ENCODE measurements at regions not wholly inside any gene's neighbourhood (a gene's known extent, or its start where the extent isn't known, plus 50 kb on each side); places are given as distances from the start of the nearest gene placed in this dataset.

DNA sequence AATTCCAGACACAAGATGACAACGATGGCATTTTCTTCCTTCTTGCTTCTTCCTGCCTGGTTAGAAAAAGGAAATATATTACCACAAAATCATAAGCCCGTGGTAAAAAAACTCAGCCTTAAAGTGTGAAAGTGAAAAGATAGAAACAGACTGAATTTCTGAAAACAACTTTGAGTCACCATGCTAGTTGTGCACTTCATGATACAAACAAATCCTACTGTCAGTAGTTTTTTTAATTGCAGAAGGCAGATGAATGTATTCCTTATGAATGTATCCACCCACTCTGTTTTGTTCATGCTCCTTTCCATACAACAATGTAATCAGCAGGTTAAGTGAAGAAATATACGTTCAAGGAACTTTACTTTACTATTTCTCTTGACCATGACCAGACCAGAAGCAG, 1144.7 kb downstream of the OTOL1 start:
- intact Hi-C loops (cut with micrococcal nuclease; ENCODE audit: unreplicated experiment): no loop called here
- Histone ChIP-seq H3K79me2 (ENCODE audit: insufficient read depth, low read depth, low read length) (no peaks in the 10 kb centered on the region), H3K36me3 (ENCODE audit: insufficient read depth, low read length) (no peaks in the 10 kb centered on the region), H4K20me1 (ENCODE audit: insufficient read depth, low read length) (no peaks in the 10 kb centered on the region), H3K4me1 (ENCODE audit: insufficient read depth, low read length, poor library complexity, severe bottlenecking) (no peaks in the 10 kb centered on the region), H3K9me2 (ENCODE audit: insufficient read depth, low read length) (no peaks in the 10 kb centered on the region), H3K9me3 (ENCODE audit: low read length) (no peaks in the 10 kb centered on the region), H3K27ac (ENCODE audit: low read depth, low read length, poor library complexity, severe bottlenecking) (no peak overlapping the region), H2AFZ (ENCODE audit: low read length) (no peak overlapping the region), H3K4me2 (ENCODE audit: low read length) (no peak overlapping the region), H3K4me3 (ENCODE audit: low read depth, low read length, poor library complexity, severe bottlenecking) (no peak overlapping the region)
- CTCF ChIA-PET (ENCODE audit: unreplicated experiment): no interaction called here
- POLR2A ChIA-PET: interaction anchor here (0.6 kb wide), 1 partner anchor 60 kb away, joined by 4 read pairs; no protein-coding TSS in a partner anchor
- DNase-seq (ENCODE audit: low spot score): no peak
- no peak for TF ChIP-seq EZH2phosphoT487 (IDR thresholded peaks at IDR 0.05; ENCODE audit: borderline replicate concordance, low read depth, low read length)
- TF ChIP-seq, protein P1, sequence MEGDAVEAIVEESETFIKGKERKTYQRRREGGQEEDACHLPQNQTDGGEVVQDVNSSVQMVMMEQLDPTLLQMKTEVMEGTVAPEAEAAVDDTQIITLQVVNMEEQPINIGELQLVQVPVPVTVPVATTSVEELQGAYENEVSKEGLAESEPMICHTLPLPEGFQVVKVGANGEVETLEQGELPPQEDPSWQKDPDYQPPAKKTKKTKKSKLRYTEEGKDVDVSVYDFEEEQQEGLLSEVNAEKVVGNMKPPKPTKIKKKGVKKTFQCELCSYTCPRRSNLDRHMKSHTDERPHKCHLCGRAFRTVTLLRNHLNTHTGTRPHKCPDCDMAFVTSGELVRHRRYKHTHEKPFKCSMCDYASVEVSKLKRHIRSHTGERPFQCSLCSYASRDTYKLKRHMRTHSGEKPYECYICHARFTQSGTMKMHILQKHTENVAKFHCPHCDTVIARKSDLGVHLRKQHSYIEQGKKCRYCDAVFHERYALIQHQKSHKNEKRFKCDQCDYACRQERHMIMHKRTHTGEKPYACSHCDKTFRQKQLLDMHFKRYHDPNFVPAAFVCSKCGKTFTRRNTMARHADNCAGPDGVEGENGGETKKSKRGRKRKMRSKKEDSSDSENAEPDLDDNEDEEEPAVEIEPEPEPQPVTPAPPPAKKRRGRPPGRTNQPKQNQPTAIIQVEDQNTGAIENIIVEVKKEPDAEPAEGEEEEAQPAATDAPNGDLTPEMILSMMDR (conservative IDR thresholded peaks at IDR 0.05; ENCODE audit: low read length): no peak
- no TSS peak for BruUV-seq (replicated peaks)

DNA sequence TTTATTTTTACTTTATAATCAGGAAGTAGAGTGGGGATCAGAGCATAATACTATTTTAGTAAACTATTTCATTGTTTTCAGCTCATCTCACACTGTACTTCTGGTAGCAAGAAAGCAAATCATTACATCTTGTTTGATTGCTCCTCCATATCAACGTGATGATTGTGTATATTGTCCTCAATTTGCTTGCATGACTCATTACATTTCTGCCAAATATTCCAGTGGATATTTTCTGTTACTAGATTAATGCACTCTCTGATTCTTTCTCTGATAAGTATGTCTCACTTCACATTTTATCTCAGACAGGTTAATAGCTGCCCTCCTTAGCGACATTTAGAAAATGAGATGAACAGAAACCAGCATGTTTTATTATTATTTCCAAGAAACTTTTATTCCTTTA, 1145.3 kb downstream of the OTOL1 start:
- H3K79me2 ChIP-seq (ENCODE audit: insufficient read depth, low read depth, low read length): no peaks in the 10 kb centered on the region
- no peaks in the 10 kb centered on the region for H3K36me3 ChIP-seq (ENCODE audit: insufficient read depth, low read length)
- no peaks in the 10 kb centered on the region for H4K20me1 ChIP-seq (ENCODE audit: insufficient read depth, low read length)
- BruUV-seq (replicated peaks): no TSS peak
- H3K9me2 ChIP-seq (ENCODE audit: insufficient read depth, low read length): no peaks in the 10 kb centered on the region
- no peak for DNase-seq (ENCODE audit: low spot score)
- H3K4me1 ChIP-seq (ENCODE audit: insufficient read depth, low read length, poor library complexity, severe bottlenecking): no peaks in the 10 kb centered on the region
- no peaks in the 10 kb centered on the region for H3K9me3 ChIP-seq (ENCODE audit: low read length)
- H3K4me3 ChIP-seq (ENCODE audit: low read depth, low read length, poor library complexity, severe bottlenecking): no peak overlapping the region
- TF ChIP-seq EZH2phosphoT487 (IDR thresholded peaks at IDR 0.05; ENCODE audit: borderline replicate concordance, low read depth, low read length): no peak
- TF ChIP-seq, protein P1 (conservative IDR thresholded peaks at IDR 0.05; ENCODE audit: low read length): no peak
- H2AFZ ChIP-seq (ENCODE audit: low read length): no peak overlapping the region
- ChIA-PET CTCF (ENCODE audit: unreplicated experiment) (no interaction called here), POLR2A (interaction anchor here (0.6 kb wide), 1 partner anchor 61 kb away, joined by 4 read pairs; no protein-coding TSS in a partner anchor)
- intact Hi-C loops (cut with micrococcal nuclease; ENCODE audit: unreplicated experiment): no loop called here
- H3K4me2 ChIP-seq (ENCODE audit: low read length): no peak overlapping the region
- H3K27ac ChIP-seq (ENCODE audit: low read depth, low read length, poor library complexity, severe bottlenecking): no peak overlapping the region

DNA sequence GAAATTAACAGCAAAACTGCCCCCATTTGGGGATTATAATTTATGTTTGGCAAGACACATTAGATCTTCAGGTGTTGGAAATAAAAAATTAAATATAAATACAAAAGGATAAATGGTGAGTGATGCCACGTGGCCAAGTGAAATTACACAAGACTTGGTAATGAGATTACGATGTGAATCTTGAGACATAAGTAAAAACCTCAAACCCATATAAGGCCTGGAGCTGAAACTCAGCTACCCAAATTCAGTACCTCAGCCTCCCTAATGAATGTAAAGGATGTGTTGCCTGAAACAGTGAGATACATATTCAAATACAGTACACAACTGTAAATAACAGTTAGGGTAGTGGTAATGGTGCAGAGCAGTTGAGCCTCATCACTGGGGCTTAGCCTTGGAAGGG, 1146.6 kb downstream of the OTOL1 start:
- ChIA-PET POLR2A (no interaction called here), CTCF (ENCODE audit: unreplicated experiment) (no interaction called here)
- Histone ChIP-seq H3K9me2 (ENCODE audit: insufficient read depth, low read length) (no peaks in the 10 kb centered on the region), H4K20me1 (ENCODE audit: insufficient read depth, low read length) (no peaks in the 10 kb centered on the region), H3K4me3 (ENCODE audit: low read depth, low read length, poor library complexity, severe bottlenecking) (no peak overlapping the region), H3K4me1 (ENCODE audit: insufficient read depth, low read length, poor library complexity, severe bottlenecking) (no peaks in the 10 kb centered on the region), H3K36me3 (ENCODE audit: insufficient read depth, low read length) (no peaks in the 10 kb centered on the region), H3K4me2 (ENCODE audit: low read length) (no peak overlapping the region), H3K9me3 (ENCODE audit: low read length) (no peaks in the 10 kb centered on the region), H3K27ac (ENCODE audit: low read depth, low read length, poor library complexity, severe bottlenecking) (no peak overlapping the region), H2AFZ (ENCODE audit: low read length) (no peak overlapping the region), H3K79me2 (ENCODE audit: insufficient read depth, low read depth, low read length) (no peaks in the 10 kb centered on the region)
- BruUV-seq (replicated peaks): no TSS peak
- no peak for DNase-seq (ENCODE audit: low spot score)
- intact Hi-C loops (cut with micrococcal nuclease; ENCODE audit: unreplicated experiment): no loop called here
- TF ChIP-seq, protein P1 (conservative IDR thresholded peaks at IDR 0.05; ENCODE audit: low read length): no peak
- TF ChIP-seq EZH2phosphoT487 (IDR thresholded peaks at IDR 0.05; ENCODE audit: borderline replicate concordance, low read depth, low read length): no peak

Data from OCI-LY7 (cell line).